NCI-H82 treated with DMSO at 0.1 percent for 48 hours (cell line): ENCODE measurements at regions not wholly inside any gene's neighbourhood (a gene's known extent, or its start where the extent isn't known, plus 50 kb on each side); places are given as distances from the start of the nearest gene placed in this dataset.
"Not testable (repeated sequence)": the region's sequence is repeated elsewhere in the genome, so short reads cannot be mapped to it uniquely, and the experiment has no call there.

ENCODE experiments used
- DNase-seq: peaks from one replicate; lab custom pipeline; 2025; ENCODE audit not compliant: unreplicated experiment; lab: John Stamatoyannopoulos, UW

DNA sequence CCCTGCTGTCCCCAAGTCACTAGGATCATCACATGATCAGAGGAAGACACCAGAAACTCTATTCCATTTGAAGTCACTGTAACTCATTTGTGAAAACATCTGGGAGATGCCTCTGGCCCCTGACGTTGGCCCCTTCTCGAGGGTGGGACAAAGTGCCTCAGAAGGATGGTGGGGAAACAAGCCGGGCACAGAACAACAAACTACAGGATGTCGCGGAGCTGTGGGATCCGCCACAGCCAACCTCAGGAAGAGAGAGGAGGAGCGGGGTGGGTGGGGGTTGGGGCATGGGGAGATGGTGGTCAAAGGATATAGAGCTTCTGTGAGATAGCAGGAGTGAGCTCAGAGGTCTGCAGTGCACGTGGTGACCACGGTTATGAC, 265.6 kb upstream of the TCERG1L start:
- no peak for DNase-seq

- no peak for DNase-seq
These were observed 266.4 kb upstream of the TCERG1L start for GRCh38 chr10:131577786-131578471.

DNA sequence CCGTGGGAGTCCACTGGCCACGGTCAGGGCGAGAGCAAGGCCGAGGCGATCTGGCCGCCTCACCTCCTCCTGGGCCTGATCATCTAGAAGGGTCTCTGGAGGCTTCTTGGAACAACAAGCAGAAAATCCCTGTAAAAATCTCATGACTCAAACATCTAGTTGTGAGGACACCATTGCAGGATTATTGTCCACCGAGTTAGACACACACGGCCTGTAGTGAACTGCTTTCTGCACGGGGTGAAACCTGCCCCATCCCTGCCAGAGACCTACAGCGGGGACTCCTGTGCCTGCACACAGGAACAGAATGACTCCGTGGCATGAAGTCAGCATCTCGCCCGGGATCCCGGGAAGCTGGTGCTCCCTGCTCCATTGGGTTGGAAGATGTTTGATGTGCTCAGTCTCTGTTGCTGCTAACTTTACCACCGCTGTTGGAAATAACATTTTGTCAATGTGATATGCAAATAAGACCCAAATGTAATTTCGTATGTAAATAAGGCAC, 267.0 kb upstream of the TCERG1L start:
- no peak for DNase-seq

DNA sequence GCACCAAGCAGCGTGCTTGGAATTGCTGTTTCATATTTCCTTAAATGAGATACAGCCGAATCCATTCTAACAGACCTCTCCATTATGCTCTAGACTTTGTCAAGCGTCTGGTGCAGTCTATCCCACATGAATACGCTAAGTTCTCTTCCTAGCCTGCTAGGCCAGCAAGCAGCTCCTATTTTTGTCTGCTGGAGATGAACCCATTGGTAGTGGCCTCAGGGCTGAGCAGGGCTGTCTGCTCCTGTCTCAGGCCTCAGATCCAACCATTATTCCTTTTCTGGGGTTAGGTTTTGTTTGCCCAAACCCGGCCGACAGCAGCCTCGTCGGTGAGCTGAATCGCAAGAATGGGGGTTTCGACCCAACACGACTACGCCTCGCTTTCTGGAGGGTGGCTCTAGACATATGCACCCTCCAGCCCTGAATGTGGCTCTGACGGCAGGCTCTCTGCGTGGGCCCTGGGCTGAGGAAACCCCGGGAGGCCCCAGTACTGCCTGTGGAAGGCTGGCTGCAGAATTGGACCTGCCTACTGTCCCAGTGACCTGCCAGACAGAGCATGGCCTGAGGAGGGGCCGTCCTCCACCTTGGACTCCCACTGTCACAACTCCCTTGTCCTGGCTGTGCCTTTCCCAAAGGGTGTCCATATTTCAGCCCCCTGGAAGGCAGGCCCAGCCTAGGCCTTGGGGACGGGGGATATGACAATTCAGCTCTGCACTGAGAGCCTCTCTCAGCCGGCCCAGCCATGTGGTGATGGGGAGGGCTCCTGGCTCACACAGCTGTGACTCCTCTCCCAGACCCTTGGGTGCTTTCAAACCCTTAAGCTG, 267.9 kb upstream of the TCERG1L start:
- DNase-seq: no peak

DNA sequence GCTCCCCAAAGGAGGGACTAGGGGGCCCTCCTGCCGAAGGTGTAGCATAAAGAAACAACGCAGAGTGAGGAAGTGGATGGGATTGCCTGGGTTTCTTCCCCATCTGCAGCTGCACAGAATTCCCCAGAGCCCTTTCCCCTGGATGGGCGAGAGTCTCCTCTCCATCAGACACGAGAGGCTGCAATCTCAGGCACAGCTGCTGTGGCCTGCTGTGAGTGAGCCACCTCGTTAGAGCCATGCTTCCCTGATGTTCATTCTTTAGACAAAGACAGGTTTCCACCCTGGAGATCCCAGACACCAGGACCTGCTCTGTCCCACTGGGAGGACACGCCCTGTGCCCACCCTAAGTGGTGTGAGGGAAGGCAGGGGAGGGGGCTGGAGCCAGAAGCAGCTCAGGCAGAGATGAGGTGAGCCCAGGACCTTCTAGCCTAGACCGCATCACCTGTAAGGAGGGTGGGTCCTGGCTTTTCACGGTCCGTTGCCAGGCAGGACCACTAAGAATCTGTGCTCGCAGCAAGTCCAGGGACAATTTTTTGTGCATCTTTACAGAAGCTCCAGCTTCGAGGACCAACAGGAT, 268.6 kb upstream of the TCERG1L start:
- no peak for DNase-seq

- no peak for DNase-seq
These were observed 269.2 kb upstream of the TCERG1L start for GRCh38 chr10:131580674-131581073.

GRCh38 chr10:131581547-131581946, 270.0 kb upstream of the TCERG1L start:
- not testable (repeated sequence) for DNase-seq

DNA sequence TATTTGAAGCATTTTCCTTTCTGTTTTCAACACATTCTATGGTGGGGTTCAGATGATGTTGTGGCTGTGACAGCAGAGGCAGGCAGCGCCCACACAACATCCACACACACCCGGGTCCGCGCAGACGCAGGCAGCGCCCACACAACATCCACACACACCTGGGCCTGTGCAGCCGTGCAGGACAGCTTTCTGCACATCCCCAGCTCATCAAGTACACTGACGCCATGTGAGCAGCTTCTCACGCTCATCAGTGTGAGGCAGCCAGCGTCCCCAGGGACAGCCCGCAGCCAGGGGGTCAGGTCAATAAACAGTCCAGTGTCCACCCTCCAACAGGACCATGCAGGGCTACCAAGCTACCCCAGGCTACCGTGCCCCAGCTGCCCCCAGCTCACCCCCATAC, 272.8 kb upstream of the TCERG1L start:
- no peak for DNase-seq

DNA sequence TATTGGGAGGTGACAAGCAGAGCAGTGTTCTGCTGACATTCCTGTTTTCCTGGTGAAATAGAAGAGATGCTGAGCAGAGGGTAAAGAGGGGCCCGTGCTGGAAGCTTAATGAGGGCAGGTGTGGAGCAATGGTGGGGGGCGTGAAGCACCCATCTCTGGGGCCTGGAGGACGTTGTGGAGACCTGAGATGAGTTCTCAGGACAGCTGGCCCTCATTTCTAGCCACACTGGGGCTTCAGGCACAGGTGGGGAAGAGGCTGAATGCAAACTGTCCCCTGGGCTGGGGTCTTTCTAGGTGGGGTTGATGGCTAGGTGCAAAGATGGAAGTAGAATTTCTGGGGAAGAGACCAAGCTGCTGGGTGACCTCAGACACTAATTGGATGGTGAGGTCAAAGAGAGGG, 274.2 kb upstream of the TCERG1L start:
- no peak for DNase-seq

- no peak for DNase-seq
These were observed 275.4 kb upstream of the TCERG1L start for GRCh38 chr10:131586958-131587357.

GRCh38 chr10:131587976-131588680, 276.6 kb upstream of the TCERG1L start:
- DNase-seq: no peak

DNA sequence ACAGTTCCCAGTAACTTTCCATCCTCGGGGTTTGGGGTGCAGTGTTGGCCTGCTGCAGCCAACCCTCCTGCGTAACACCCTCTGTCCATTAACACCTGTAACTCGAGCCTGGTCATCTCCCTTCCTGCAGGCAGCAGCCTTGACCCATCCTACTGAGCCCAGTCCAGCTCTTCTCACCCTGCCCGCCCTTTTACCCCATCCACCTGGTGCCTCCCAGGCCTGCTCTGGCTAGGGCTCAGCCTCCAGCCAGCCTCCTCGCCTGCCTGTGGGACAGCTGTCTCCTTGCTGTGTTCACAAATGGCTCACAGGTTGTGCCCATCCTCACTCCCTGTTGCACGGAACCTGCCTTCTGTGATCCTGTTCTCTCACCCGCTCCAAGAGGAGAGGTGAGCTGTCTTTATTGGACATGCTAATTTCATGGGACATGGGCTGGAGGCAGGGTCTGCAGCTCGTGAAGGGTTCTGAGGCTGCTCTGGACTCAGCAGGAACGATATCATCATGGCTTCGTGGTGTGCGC, 277.2 kb upstream of the TCERG1L start:
- no peak for DNase-seq

DNA sequence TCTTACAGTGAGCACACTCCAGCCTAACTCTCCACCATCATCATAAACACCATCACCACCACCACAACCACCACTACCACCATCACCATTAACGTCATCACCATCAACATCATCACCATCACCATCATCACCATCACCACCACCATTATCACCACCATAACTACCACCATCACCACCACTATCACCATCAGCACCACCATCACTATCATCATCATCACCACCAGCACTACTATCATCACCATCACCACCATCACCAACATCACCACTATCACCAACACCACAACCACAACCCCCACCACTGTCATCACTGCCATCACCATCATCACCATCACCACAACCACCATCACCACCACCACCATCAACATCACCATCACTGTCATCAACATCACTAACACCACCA, 279.0 kb upstream of the TCERG1L start:
- DNase-seq: no peak

GRCh38 chr10:131591936-131592335, 280.4 kb upstream of the TCERG1L start:
- no peak for DNase-seq

- no peak for DNase-seq
These were observed 291.6 kb upstream of the PPP2R2D start for GRCh38 chr10:131609176-131609575.

DNA sequence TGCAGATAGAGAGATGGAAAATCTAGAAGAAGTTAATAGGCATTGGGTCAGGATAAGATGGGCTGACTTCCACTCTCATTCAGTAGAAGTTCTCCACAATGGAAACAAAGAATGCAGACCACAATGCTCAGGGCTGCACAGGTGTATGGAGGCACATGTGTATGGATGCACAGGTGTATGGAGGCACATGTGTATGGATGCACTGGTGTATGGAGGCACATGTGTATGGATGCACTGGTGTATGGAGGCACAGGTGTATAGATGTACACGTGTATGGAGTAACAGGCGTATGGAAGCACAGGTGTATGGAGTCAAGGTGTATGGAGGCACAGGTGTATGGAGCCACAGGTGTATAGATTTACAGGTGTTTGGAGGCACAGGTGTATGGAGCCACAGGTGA, 285.7 kb upstream of the PPP2R2D start:
- DNase-seq: no peak

DNA sequence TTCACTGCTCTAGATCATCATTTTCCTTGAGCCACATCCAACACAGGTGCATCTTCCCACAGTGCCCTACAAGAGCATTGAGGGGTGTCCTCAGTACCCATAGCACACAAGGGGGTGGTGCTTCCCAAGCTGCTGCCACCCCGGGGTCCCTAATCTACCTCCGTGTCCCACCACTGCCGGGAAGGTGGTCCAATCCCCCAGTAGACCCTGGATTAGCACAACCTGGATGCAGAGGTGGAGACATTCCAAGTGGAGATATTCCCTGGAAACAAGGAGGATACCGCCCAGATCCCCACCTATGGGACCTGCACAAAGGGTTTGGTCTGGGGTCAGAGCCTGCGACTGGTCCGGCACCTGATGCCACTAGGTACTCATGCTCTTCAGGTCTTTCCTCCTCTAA, 284.8 kb upstream of the PPP2R2D start:
- no peak for DNase-seq

DNA sequence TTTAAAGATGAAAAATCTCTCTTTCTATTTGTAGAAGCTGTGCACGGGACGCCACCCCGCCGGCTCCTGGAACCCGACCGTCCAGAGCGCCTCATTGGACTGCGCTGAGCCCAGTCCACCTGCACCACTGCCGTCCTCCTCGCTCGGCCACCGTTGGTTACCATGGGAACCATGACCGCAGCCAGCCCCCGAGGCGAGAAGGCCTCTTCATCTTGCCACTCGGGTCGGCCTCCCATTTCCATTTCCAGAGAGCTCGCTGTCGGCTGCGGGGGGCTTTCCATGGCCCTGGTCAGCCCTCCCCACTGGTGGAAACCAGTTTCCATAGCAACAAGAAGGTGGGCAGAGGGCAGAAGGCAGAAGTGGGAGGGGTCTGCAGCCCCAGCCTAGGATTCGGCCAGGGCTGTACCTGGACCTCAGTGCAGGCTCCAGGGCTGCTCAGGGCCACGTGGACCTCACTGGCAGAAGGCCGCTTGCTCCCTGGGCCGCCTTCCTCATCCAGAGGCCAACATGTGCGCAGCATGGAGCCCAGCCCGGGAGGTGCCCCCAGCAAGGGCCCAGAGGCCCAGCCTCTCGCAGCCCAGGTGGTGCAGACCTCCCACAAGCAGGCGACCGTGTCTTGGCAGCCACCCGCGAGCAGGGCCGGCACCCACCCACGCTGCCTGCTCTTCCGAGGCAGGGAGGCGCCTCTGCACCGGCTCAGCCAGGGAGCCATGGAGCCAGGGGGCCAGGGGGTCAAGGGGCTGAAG, 283.5 kb upstream of the PPP2R2D start:
- DNase-seq: no peak

DNA sequence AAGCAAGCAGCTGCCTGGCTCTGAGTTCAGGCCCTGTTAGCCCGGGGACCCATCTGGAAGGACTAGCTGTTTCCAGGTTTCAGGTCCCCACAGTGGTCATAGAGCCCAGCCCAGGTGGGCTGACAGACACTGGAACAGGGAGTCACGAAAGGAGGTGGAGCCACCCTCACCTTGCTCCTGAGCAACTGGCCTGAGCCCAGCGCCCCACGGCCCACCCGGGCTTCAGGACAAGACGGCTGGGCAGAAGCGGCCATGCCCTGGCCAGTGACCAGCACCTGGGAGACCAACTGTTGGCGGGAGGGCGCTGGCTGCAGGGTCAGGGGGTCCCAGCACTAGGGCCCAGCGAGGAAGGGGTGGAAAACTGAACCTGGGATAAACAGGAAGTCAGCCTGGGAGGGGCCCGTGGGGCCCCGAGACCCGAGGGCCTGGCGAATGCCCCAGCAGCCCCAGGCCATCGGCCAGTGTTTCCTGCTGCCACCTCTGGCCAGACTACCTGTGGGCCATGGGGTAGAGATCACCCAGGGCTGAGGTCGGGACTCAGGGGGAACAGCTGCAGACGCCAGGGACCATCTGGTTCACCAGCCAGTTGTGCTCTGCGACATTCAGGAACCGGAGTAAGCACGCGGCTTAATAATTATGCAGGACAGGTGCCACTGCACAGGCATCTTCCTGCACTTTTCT, 282.1 kb upstream of the PPP2R2D start:
- DNase-seq: no peak

GRCh38 chr10:131620314-131620713, 280.5 kb upstream of the PPP2R2D start:
- DNase-seq: no peak
